Thymus (tissue), 11 donors: ENCODE measurements at regions not wholly inside any gene's neighbourhood (a gene's known extent, or its start where the extent isn't known, plus 50 kb on each side); places are given as distances from the start of the nearest gene placed in this dataset.

ENCODE experiments used
- DNase-seq, 9 donors: peaks; one replicate each; pipeline ENCODE4 v3.0.0-alpha.2; 2013; ENCODE audit warnings: low spot score in 9 of 9, low read depth in 6 of 9, missing footprints in 1 of 9
- H3K27ac ChIP-seq, 2 donors: one replicate each; pipeline ENCODE4 v1.5.1; 2013; ENCODE audit warnings: control low read depth in 1 of 2, low read depth in 1 of 2, low read length in 1 of 2, mild to moderate bottlenecking in 1 of 2, moderate library complexity in 1 of 2
- H3K27me3 ChIP-seq, 2 donors: one replicate each; pipeline ENCODE4 v1.5.1; 2013; ENCODE audit warnings: low read length in 1 of 2; ENCODE audit not compliant: control insufficient read depth in 2 of 2, insufficient read depth in 1 of 2
- H3K36me3 ChIP-seq, 2 donors: one replicate each; pipeline ENCODE4 v1.5.1; 2013; ENCODE audit warnings: low read length in 1 of 2, mild to moderate bottlenecking in 1 of 2, moderate library complexity in 1 of 2; ENCODE audit not compliant: control insufficient read depth in 2 of 2, insufficient read depth in 2 of 2
- H3K4me1 ChIP-seq, 2 donors: one replicate each; pipeline ENCODE4 v1.5.1; 2013; ENCODE audit warnings: low read length in 2 of 2; ENCODE audit not compliant: control insufficient read depth in 2 of 2, insufficient read depth in 2 of 2
- H3K4me3 ChIP-seq, 2 donors: one replicate each; pipeline ENCODE4 v1.5.1; 2013; ENCODE audit warnings: low read length in 2 of 2, control low read depth in 1 of 2, mild to moderate bottlenecking in 1 of 2
- H3K9me3 ChIP-seq, 2 donors: one replicate each; pipeline ENCODE4 v1.5.1; 2013; ENCODE audit warnings: low read length in 1 of 2, mild to moderate bottlenecking in 1 of 2; ENCODE audit not compliant: control insufficient read depth in 2 of 2, insufficient read depth in 1 of 2
- WGBS: extraction: QIAGEN DNeasy Blood & Tissue Kit; methylation state at CpG from one replicate; pipeline ENCODE4 v1.1.7; 2013; 5-methylcytosine and 5-hydroxymethylcytosine counted together
- donor health status: healthy.

GRCh38 chr17:69710926-69711325 lies 296.4 kb downstream of the MAP2K6 start:
- Histone ChIP-seq H3K36me3 (no peaks in the 10 kb centered on the region), H3K4me3 (no peak overlapping the region), H3K27ac (no peak overlapping the region), H3K9me3 (no peaks in the 10 kb centered on the region), H3K27me3 (no peaks in the 10 kb centered on the region), H3K4me1 (peaks cover 0 to under 1% of the 10 kb centered on the region in 2 donors)
- WGBS, result 97% methylated on average over 2 of the region's 2 CpGs
- no peak for DNase-seq

GRCh38 chr17:69711541-69711940 lies 297.0 kb downstream of the MAP2K6 start:
- 94% methylated on average over 4 of the region's 4 CpGs for WGBS
- no peak for DNase-seq

GRCh38 chr17:69712801-69713311 lies 298.4 kb downstream of the MAP2K6 start:
- H3K36me3 ChIP-seq, result no peaks in the 10 kb centered on the region
- DNase-seq, result no peak
- no peaks in the 10 kb centered on the region for H3K9me3 ChIP-seq
- H3K27ac ChIP-seq, result no peak overlapping the region
- 83% methylated on average over 2 of the region's 2 CpGs for WGBS
- no peaks in the 10 kb centered on the region for H3K4me1 ChIP-seq
- H3K27me3 ChIP-seq, result no peaks in the 10 kb centered on the region
- no peak overlapping the region for H3K4me3 ChIP-seq

More at GRCh38 chr17:69711541-69711940, 297.0 kb downstream of the MAP2K6 start:
- Histone ChIP-seq H3K4me1 (no peaks in the 10 kb centered on the region), H3K27ac (no peak overlapping the region), H3K27me3 (no peaks in the 10 kb centered on the region), H3K4me3 (no peak overlapping the region), H3K9me3 (no peaks in the 10 kb centered on the region), H3K36me3 (no peaks in the 10 kb centered on the region)

GRCh38 chr17:69713815-69714214 lies 299.3 kb downstream of the MAP2K6 start:
- H3K9me3 ChIP-seq, result no peaks in the 10 kb centered on the region

GRCh38 chr17:69714669-69715068 lies 300.2 kb downstream of the MAP2K6 start:
- no peak overlapping the region for H3K27ac ChIP-seq

More at GRCh38 chr17:69713815-69714214, 299.3 kb downstream of the MAP2K6 start:
- H3K4me1 ChIP-seq, result no peaks in the 10 kb centered on the region
- DNase-seq, result no peak
- 97% methylated on average over 4 of the region's 4 CpGs for WGBS
- no peaks in the 10 kb centered on the region for H3K36me3 ChIP-seq
- no peak overlapping the region for H3K4me3 ChIP-seq
- H3K27ac ChIP-seq, result no peak overlapping the region
- no peaks in the 10 kb centered on the region for H3K27me3 ChIP-seq

GRCh38 chr17:69715656-69716055 lies 301.2 kb downstream of the MAP2K6 start:
- Histone ChIP-seq H3K9me3 (no peaks in the 10 kb centered on the region), H3K27ac (no peak overlapping the region), H3K36me3 (no peaks in the 10 kb centered on the region), H3K4me3 (no peak overlapping the region), H3K27me3 (no peaks in the 10 kb centered on the region), H3K4me1 (no peaks in the 10 kb centered on the region)
- no peak for DNase-seq
- whole genome bisulfite sequencing, result 97% methylated on average over 4 of the region's 4 CpGs

More at GRCh38 chr17:69714669-69715068, 300.2 kb downstream of the MAP2K6 start:
- DNase-seq, result no peak
- Histone ChIP-seq H3K9me3 (no peaks in the 10 kb centered on the region), H3K27me3 (no peaks in the 10 kb centered on the region), H3K36me3 (no peaks in the 10 kb centered on the region), H3K4me1 (no peaks in the 10 kb centered on the region), H3K4me3 (no peak overlapping the region)
- 91% methylated on average over 2 of the region's 2 CpGs for WGBS

GRCh38 chr17:69716556-69716955 lies 302.1 kb downstream of the MAP2K6 start:
- no peak overlapping the region for H3K27ac ChIP-seq
- DNase-seq, result no peak
- 94% methylated on average over 6 of the region's 6 CpGs for WGBS

GRCh38 chr17:69717214-69717613 lies 302.7 kb downstream of the MAP2K6 start:
- Histone ChIP-seq H3K27me3 (no peaks in the 10 kb centered on the region), H3K9me3 (no peaks in the 10 kb centered on the region), H3K4me1 (no peaks in the 10 kb centered on the region), H3K27ac (no peak overlapping the region), H3K36me3 (no peaks in the 10 kb centered on the region), H3K4me3 (no peak overlapping the region)
- DNase-seq, result no peak
- 91% methylated on average over 2 of the region's 2 CpGs for WGBS

More at GRCh38 chr17:69716556-69716955, 302.1 kb downstream of the MAP2K6 start:
- H3K4me3 ChIP-seq, result no peak overlapping the region
- H3K36me3 ChIP-seq, result no peaks in the 10 kb centered on the region
- no peaks in the 10 kb centered on the region for H3K9me3 ChIP-seq
- no peaks in the 10 kb centered on the region for H3K27me3 ChIP-seq
- no peaks in the 10 kb centered on the region for H3K4me1 ChIP-seq

GRCh38 chr17:69717819-69718218 lies 303.3 kb downstream of the MAP2K6 start:
- H3K36me3 ChIP-seq, result no peaks in the 10 kb centered on the region
- no peaks in the 10 kb centered on the region for H3K27me3 ChIP-seq
- no peak for DNase-seq
- 90% methylated on average over 4 of the region's 4 CpGs for WGBS
- H3K4me1 ChIP-seq, result no peaks in the 10 kb centered on the region
- no peak overlapping the region for H3K4me3 ChIP-seq
- H3K9me3 ChIP-seq, result no peaks in the 10 kb centered on the region
- no peak overlapping the region for H3K27ac ChIP-seq
